Psoas muscle (tissue), 7 donors: ENCODE measurements at regions not wholly inside any gene's neighbourhood (a gene's known extent, or its start where the extent isn't known, plus 50 kb on each side); places are given as distances from the start of the nearest gene placed in this dataset.

Experiments used
- ATAC-seq, 4 donors: fragments of 200-7000 bp; cut with Tn5 transposase; one replicate each; pipeline ENCODE4 v1.9.1; 2020; ENCODE audit warnings: moderate library complexity in 3 of 4, mild to moderate bottlenecking in 2 of 4
- DNase-seq, 2 donors: peaks; one replicate each; pipeline ENCODE4 v3.0.0-alpha.2; 2020
- H3K27ac ChIP-seq: fragments of 200-600 bp; one replicate; pipeline ENCODE4 v1.8.0; 2022
- H3K27me3 ChIP-seq, 3 donors: fragments of 200-600 bp in 1 of 3; one replicate each; pipeline versions ENCODE4 v1.6.1 to v1.8.0; 2013 to 2022; ENCODE audit warnings: low read length in 2 of 3, mild to moderate bottlenecking in 2 of 3, moderate library complexity in 1 of 3; ENCODE audit not compliant: insufficient read depth in 3 of 3
- H3K36me3 ChIP-seq, 2 donors: fragments of 200-600 bp in 1 of 2; one replicate each; pipeline versions ENCODE4 v1.6.1 to v1.8.0; 2013 to 2022; ENCODE audit warnings: low read depth in 1 of 2, mild to moderate bottlenecking in 1 of 2, moderate library complexity in 1 of 2; ENCODE audit not compliant: insufficient read depth in 1 of 2
- H3K4me1 ChIP-seq: fragments of 200-600 bp; one replicate; pipeline ENCODE4 v1.8.0; 2022
- H3K4me3 ChIP-seq: fragments of 200-600 bp; one replicate; pipeline ENCODE4 v1.8.0; 2022; ENCODE audit warnings: mild to moderate bottlenecking
- H3K9me3 ChIP-seq: fragments of 200-600 bp; one replicate; pipeline ENCODE4 v1.8.0; 2022
- WGBS, 3 donors: extraction: QIAGEN DNeasy Blood & Tissue Kit; methylation state at CpG; one replicate each; pipeline versions ENCODE4 v1.1.6 to v1.1.7; 2013; 5-methylcytosine and 5-hydroxymethylcytosine counted together
- intact Hi-C, 2 donors: fragments of 100-400 bp; cut with DNase I; formaldehyde crosslinking; loops; one replicate each; pipeline versions ENCODE4 v1.11.0 to v1.14.2; 2022
- TF ChIP-seq, protein P1 (sequence below): fragments of 200-600 bp; IDR thresholded peaks from one replicate; pipeline ENCODE4 v1.8.0; 2022; ENCODE audit warnings: antibody characterized with exemption
- donor health status: healthy with polysubstance abuse.
- donor health status: DM: no; HTN: no; CAD: no; lungs with moderate emphysema.
- donor health status: Bipolar disorder and iron deficiency.
- donor health status: healthy.
- donor health status: DM: yes; HTN: yes; CAD: no.
- donor health status: DM: no; HTN: no; CAD: no.
- donor health status: DM: yes; HTN: yes; CAD: no.

- Histone ChIP-seq H3K4me3 (no peak overlapping the region), H3K4me1 (no peaks in the 10 kb centered on the region), H3K27ac (no peak overlapping the region), H3K36me3 (no peaks in the 10 kb centered on the region), H3K27me3 (no peaks in the 10 kb centered on the region), H3K9me3 (no peaks in the 10 kb centered on the region)
- WGBS, 3 donors, result 71 to 85% (median 79%) methylated on average over 2 of the region's 2 CpGs
- ATAC-seq (no peak), DNase-seq (no peak)
- TF ChIP-seq, protein P1, sequence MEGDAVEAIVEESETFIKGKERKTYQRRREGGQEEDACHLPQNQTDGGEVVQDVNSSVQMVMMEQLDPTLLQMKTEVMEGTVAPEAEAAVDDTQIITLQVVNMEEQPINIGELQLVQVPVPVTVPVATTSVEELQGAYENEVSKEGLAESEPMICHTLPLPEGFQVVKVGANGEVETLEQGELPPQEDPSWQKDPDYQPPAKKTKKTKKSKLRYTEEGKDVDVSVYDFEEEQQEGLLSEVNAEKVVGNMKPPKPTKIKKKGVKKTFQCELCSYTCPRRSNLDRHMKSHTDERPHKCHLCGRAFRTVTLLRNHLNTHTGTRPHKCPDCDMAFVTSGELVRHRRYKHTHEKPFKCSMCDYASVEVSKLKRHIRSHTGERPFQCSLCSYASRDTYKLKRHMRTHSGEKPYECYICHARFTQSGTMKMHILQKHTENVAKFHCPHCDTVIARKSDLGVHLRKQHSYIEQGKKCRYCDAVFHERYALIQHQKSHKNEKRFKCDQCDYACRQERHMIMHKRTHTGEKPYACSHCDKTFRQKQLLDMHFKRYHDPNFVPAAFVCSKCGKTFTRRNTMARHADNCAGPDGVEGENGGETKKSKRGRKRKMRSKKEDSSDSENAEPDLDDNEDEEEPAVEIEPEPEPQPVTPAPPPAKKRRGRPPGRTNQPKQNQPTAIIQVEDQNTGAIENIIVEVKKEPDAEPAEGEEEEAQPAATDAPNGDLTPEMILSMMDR, result no peak
- intact Hi-C loops, result no loop called here
Measured at GRCh38 chr14:81653626-81654025, 120.0 kb upstream of the SEL1L start.

DNA sequence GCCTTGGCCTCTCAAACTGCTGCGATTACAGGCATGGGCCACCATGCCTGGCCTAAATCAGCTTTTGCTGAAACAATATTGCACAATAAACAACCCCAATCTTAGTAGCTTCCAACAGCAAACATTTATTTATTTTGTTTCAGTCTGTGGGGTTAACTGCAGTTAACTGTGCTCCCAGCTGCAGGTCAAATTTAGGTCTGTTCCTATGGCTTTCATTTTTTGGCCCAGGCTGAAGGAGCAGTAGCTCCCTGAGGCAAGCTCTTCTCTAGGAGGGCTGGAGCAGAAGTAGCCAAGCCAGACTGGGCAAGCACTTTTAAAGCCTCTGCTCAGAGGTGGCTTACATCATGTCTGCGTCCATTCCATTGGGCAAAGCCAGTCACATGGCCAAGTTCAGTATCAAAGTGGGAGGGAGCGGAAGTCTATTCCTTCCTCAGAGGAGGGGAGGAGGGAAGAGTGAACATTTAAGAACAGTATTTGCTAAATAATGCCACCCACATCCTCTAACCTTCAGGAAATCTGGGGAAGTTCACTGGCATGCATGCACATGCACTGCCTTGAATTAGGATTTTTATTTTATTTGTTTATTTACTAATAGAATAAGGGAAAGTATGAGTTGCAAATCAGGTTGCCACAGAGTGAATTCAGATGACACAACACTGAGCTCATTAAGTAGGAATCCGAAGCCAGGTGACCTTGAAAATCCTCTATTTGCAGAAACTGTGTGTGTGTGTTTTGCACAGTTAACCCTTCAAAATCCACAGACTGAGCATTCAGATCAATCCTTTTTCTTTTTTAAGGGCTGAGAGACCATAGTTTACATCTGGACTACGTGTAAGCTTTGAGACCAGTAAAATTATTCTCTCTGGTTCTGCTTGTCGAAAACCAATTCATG lies 122.0 kb upstream of the SEL1L start:
- Histone ChIP-seq H3K9me3 (no peaks in the 10 kb centered on the region), H3K27me3 (no peaks in the 10 kb centered on the region), H3K36me3 (no peaks in the 10 kb centered on the region), H3K4me1 (no peaks in the 10 kb centered on the region), H3K4me3 (no peak overlapping the region), H3K27ac (no peak overlapping the region)
- intact Hi-C loops, result no loop called here
- TF ChIP-seq, protein P1, result no peak
- ATAC-seq (peak in 2 of 4 donors; percentile 41 to 48), DNase-seq (no peak)
- WGBS, 3 donors, result 59 to 64% (median 60%) methylated on average over 6 of the region's 6 CpGs

GRCh38 chr14:81656811-81657210 lies 123.2 kb upstream of the SEL1L start:
- Histone ChIP-seq H3K4me3 (no peak overlapping the region), H3K36me3 (no peaks in the 10 kb centered on the region), H3K27ac (no peak overlapping the region), H3K9me3 (no peaks in the 10 kb centered on the region), H3K4me1 (no peaks in the 10 kb centered on the region), H3K27me3 (no peaks in the 10 kb centered on the region)
- intact Hi-C loops, result no loop called here
- no peak for DNase-seq
- no peak for ATAC-seq
- WGBS, 3 donors, result 23 to 30% (median 27%) methylated on average over 4 of the region's 4 CpGs
- TF ChIP-seq, protein P1, result no peak

DNA sequence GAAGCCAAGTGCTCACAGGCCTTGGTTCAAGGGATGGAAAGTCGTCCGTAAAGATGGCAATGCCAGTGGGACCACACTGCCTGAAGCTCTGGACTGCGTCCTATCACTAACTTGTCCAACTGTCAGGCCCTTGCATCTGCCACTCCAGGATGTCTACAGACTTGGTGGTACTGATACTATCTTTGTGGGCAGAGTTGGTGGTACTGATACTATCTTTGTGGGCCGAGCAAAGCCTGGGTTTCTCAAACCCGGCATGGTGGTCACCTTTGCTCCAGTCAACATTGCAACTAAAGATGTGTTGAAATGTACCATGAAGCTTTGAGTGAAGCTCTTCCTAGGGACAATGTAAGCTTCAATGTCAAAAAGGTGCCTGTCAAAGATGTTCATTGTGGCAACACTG lies 128.4 kb upstream of the SEL1L start:
- Histone ChIP-seq H3K36me3 (no peaks in the 10 kb centered on the region), H3K27me3 (no peaks in the 10 kb centered on the region), H3K9me3 (no peaks in the 10 kb centered on the region), H3K27ac (no peak overlapping the region), H3K4me1 (no peaks in the 10 kb centered on the region), H3K4me3 (no peak overlapping the region)
- intact Hi-C loops, result no loop called here
- WGBS, 3 donors, result 66 to 75% (median 73%) methylated on average over 5 of the region's 5 CpGs
- no peak for ATAC-seq
- no peak for DNase-seq
- TF ChIP-seq, protein P1, result no peak
